HG03025 (cell line): ENCODE measurements at regions not wholly inside any gene's neighbourhood (a gene's known extent, or its start where the extent isn't known, plus 50 kb on each side); places are given as distances from the start of the nearest gene placed in this dataset.

ENCODE experiments used
- ATAC-seq: cut with Tn5 transposase; IDR thresholded peaks from one replicate; pipeline ENCODE4 v1.9.1; 2021; ENCODE audit warnings: mild to moderate bottlenecking, moderate library complexity; ENCODE audit not compliant: unreplicated experiment, low FRiP score

- no peak for ATAC-seq
These were observed 1158.6 kb downstream of the CDH12 start for GRCh38 chr5:21694567-21694966.

- ATAC-seq = no peak
These were observed 1159.6 kb downstream of the CDH12 start for GRCh38 chr5:21693591-21693990.

GRCh38 chr5:21689587-21689986 lies 1163.6 kb downstream of the CDH12 start:
- no peak for ATAC-seq

- no peak for ATAC-seq
These were observed 1164.5 kb downstream of the CDH12 start for GRCh38 chr5:21688655-21689054.

- ATAC-seq = no peak
These were observed 1165.5 kb downstream of the CDH12 start for GRCh38 chr5:21687621-21688020.

GRCh38 chr5:21686706-21687105 lies 1166.4 kb downstream of the CDH12 start:
- ATAC-seq = no peak

- no peak for ATAC-seq
These were observed 1167.6 kb downstream of the CDH12 start for GRCh38 chr5:21685522-21685921.

- no peak for ATAC-seq
These were observed 1168.2 kb downstream of the CDH12 start for GRCh38 chr5:21684992-21685391.

- no peak for ATAC-seq
These were observed 1171.2 kb downstream of the CDH12 start for GRCh38 chr5:21681911-21682310.

GRCh38 chr5:21680641-21681040 lies 1172.5 kb downstream of the CDH12 start:
- ATAC-seq = no peak

- ATAC-seq = no peak
These were observed 1172.9 kb downstream of the CDH12 start for GRCh38 chr5:21680196-21680595.

GRCh38 chr5:21678526-21678925 lies 1174.6 kb downstream of the CDH12 start:
- ATAC-seq = no peak

GRCh38 chr5:21672911-21673310 lies 1180.2 kb downstream of the CDH12 start:
- ATAC-seq = no peak

GRCh38 chr5:21672360-21672759 lies 1180.8 kb downstream of the CDH12 start:
- no peak for ATAC-seq

GRCh38 chr5:21665524-21665923 lies 1187.6 kb downstream of the CDH12 start:
- no peak for ATAC-seq

GRCh38 chr5:21663082-21663481 lies 1190.1 kb downstream of the CDH12 start:
- ATAC-seq = no peak

- ATAC-seq = no peak
These were observed 1192.0 kb downstream of the CDH12 start for GRCh38 chr5:21661184-21661583.

- no peak for ATAC-seq
These were observed 1198.6 kb downstream of the CDH12 start for GRCh38 chr5:21654556-21654955.

GRCh38 chr5:21649969-21650368 lies 1203.2 kb downstream of the CDH12 start:
- no peak for ATAC-seq

GRCh38 chr5:21646469-21646868 lies 1206.7 kb downstream of the CDH12 start:
- ATAC-seq = no peak

GRCh38 chr5:21644032-21644431 lies 1209.1 kb downstream of the CDH12 start:
- ATAC-seq = no peak

- no peak for ATAC-seq
These were observed 1210.8 kb downstream of the CDH12 start for GRCh38 chr5:21642312-21642711.

GRCh38 chr5:21623831-21624230 lies 1229.3 kb downstream of the CDH12 start:
- no peak for ATAC-seq
